Esophagus (tissue), 2 donors: ENCODE measurements at regions not wholly inside any gene's neighbourhood (a gene's known extent, or its start where the extent isn't known, plus 50 kb on each side); places are given as distances from the start of the nearest gene placed in this dataset.

Source experiments
- H3K27ac ChIP-seq, 2 donors: one replicate each; pipeline ENCODE4 v1.5.1; 2013; ENCODE audit warnings: low read depth in 2 of 2, mild to moderate bottlenecking in 2 of 2, inconsistent platforms in 1 of 2, low read length in 1 of 2, moderate library complexity in 1 of 2
- H3K27me3 ChIP-seq, 2 donors: one replicate each; pipeline ENCODE4 v1.6.1; 2013; ENCODE audit warnings: low read length in 2 of 2, control low read depth in 1 of 2, mild to moderate bottlenecking in 1 of 2; ENCODE audit not compliant: insufficient read depth in 2 of 2, control insufficient read depth in 1 of 2
- H3K36me3 ChIP-seq, 2 donors: one replicate each; pipeline ENCODE4 v1.6.1; 2013; ENCODE audit warnings: low read length in 1 of 2; ENCODE audit not compliant: control insufficient read depth in 2 of 2, insufficient read depth in 2 of 2
- H3K4me1 ChIP-seq, 2 donors: one replicate each; pipeline ENCODE4 v1.6.1; 2013; ENCODE audit warnings: low read length in 1 of 2; ENCODE audit not compliant: control insufficient read depth in 2 of 2, insufficient read depth in 2 of 2
- H3K4me3 ChIP-seq, 2 donors: one replicate each; pipeline ENCODE4 v1.5.1; 2013; ENCODE audit warnings: low read length in 2 of 2, mild to moderate bottlenecking in 2 of 2, low read depth in 1 of 2, moderate library complexity in 1 of 2
- H3K9me3 ChIP-seq, 2 donors: one replicate each; pipeline ENCODE4 v1.6.1; 2013; ENCODE audit warnings: mild to moderate bottlenecking in 2 of 2, low read depth in 1 of 2, low read length in 1 of 2, moderate library complexity in 1 of 2; ENCODE audit not compliant: control insufficient read depth in 2 of 2, insufficient read depth in 1 of 2
- WGBS, 2 donors: extraction: QIAGEN DNeasy Blood & Tissue Kit; methylation state at CpG; one replicate each; pipeline ENCODE4 v1.1.7; 2013; 5-methylcytosine and 5-hydroxymethylcytosine counted together
- donor health status: healthy with polysubstance abuse.
- donor health status: Bipolar disorder and iron deficiency.

DNA sequence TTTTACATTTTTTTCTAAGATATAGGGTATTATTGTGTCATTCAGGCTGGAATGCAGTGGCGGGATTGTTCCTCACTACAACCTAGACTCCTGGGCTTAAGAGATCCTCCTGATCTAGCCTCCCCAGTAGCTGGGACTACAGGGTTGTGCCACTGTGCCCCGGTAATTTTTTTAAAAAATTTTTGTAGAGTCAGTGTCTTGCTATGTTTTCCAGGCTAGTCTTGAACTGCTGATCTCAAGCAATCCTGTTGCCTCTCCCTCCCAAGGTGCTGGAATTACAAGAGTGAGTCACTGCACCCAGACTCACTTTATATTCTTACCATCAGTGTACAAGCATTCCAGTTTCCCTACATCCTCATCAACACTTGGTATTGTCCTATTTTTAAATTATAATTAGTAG, 156.4 kb upstream of the GYPA start:
- WGBS, 2 donors, result 88 to 92% methylated on average over 2 of the region's 2 CpGs
- Histone ChIP-seq H3K4me1 (no peaks in the 10 kb centered on the region), H3K27ac (no peak overlapping the region), H3K27me3 (no peaks in the 10 kb centered on the region), H3K9me3 (no peaks in the 10 kb centered on the region), H3K36me3 (no peaks in the 10 kb centered on the region), H3K4me3 (no peak overlapping the region)

DNA sequence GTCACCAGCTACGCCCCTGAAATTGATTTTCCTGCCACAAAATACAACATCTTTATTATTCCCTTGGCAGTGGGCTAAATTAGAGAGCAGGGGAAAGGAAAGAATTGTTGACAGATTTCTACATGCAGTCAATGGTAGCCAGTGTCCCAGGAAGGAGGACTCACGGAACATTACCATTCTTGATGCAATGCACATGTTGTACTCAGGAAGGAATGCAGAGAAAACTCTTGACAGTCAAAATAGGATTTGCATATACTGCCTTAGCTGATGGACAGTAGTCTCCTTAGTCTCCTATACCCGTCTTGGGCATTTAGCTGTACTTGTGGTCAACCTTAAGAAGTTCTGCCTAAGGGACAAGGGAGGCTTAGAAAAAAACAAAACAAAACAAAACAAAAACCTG, 158.0 kb upstream of the GYPA start:
- Histone ChIP-seq H3K27ac (no peak overlapping the region), H3K36me3 (no peaks in the 10 kb centered on the region), H3K4me1 (peaks cover 0 to 2% of the 10 kb centered on the region in 2 donors), H3K27me3 (no peaks in the 10 kb centered on the region), H3K9me3 (no peaks in the 10 kb centered on the region), H3K4me3 (no peak overlapping the region)
- WGBS, 2 donors, result 67 to 75% methylated on average over 3 of the region's 3 CpGs

DNA sequence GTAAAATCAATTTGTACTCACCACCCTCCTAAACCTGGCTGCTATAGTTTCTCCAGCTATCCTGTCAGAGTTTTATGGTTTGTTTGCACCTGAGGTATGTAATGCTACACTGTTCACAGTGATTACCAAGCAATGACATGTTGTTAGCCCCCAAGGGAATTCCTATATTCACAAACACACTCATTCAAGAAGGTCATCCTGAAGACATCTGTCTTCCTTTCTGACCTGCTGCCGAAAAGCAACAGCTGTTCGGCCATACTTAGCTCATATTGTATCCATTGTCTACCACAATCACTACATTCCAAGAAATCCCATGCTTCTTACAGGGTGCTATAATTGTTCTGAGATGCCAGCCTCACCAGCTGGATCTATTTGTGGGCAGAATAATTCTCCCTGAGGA, 160.1 kb upstream of the GYPA start:
- Histone ChIP-seq H3K9me3 (no peaks in the 10 kb centered on the region), H3K27me3 (no peaks in the 10 kb centered on the region), H3K4me3 (no peak overlapping the region), H3K4me1 (peaks cover 0 to 2% of the 10 kb centered on the region in 2 donors), H3K27ac (no peak overlapping the region), H3K36me3 (no peaks in the 10 kb centered on the region)
- 62% methylated on average over 2 of the region's 2 CpGs for WGBS, 2 donors

DNA sequence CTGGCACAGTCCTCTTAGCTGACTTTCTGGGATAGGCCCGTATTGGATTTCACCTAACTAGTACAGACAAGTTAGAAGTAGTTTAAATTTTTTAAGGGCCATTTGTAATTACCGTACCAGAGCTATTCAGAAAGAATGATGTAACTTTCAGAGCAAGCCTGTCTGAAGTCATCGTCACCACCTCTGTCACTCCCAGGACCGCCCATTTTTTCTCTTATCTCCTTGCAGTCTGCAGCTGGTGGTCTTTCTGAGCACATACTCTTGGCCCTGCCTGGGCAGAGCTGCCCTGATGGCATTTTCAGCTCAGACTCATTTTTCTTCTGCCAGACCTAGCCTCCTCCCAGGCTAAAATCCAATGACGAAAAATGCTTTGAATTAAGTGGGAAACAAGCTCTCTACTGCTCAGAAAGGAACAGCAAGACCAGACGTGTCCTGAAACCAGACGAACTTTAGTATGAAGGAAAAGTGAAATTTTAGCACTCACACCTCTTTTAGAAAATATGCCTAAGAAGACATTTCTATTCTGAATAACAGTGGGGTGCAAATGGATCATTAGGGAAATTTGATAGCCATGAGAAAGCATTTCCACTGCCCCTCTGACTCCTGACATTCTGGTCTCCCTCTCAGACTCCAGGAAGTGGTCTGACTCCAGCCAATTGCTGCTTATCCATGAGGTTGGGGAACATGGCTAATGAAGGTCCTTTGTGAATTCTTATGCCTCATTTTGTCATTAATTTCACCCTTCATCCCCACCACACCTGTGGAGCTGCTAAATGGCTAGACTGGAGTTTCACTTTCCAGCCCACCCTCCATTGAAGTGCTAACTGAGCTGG, 162.4 kb upstream of the GYPA start:
- Histone ChIP-seq H3K36me3 (no peaks in the 10 kb centered on the region), H3K4me1 (peaks cover 0 to 2% of the 10 kb centered on the region in 2 donors), H3K27ac (peak overlapping the region in 1 of 2 donors; percentile 40), H3K27me3 (no peaks in the 10 kb centered on the region), H3K4me3 (no peak overlapping the region), H3K9me3 (no peaks in the 10 kb centered on the region)
- WGBS, 2 donors, result 53 to 54% methylated on average over 7 of the region's 7 CpGs

DNA sequence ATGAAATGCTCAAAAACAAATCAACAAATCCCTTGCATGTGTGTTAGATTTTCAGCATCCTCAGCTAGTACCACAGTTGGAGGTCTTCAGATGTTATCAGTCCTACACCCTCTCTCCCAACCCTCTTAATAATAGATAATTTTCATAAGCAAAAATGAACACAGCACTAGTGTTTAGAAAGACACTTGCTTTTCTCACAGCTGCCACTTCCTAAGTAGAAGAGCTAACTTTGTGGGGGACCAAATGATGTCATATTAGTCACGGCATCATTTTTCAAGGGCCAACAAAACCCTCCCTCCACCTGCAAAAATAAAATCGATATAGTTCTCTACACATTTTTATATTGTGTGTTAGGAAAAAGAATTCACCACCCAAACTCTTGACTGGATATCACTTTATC, 163.5 kb upstream of the GYPA start:
- H3K27ac ChIP-seq, result no peak overlapping the region
- H3K27me3 ChIP-seq, result no peaks in the 10 kb centered on the region
- WGBS, 2 donors, result 84 to 88% methylated on average over 2 of the region's 2 CpGs
- peaks cover 0 to 2% of the 10 kb centered on the region in 2 donors for H3K4me1 ChIP-seq
- H3K36me3 ChIP-seq, result no peaks in the 10 kb centered on the region
- H3K4me3 ChIP-seq, result no peak overlapping the region
- H3K9me3 ChIP-seq, result no peaks in the 10 kb centered on the region

DNA sequence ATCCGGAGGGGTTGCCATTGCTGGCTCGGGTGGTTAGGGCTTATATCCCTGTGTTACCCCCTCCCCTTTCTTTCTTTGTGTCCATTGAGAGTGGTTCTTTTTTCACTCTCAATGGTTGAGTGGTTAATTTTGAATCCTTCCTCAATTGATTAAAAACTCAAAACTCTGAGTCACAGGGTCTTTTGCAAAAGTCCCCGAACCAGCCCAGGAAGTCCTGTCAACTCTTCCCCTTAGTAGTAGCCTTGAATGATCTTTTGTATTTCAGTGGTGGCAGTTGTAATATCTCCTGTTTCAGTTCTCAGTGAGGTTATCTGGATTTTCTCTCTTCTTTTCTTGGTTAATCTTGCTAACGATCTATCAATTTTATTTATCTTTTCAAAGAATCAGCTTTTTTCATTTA, 170.0 kb upstream of the GYPA start:
- Histone ChIP-seq H3K4me3 (no peak overlapping the region), H3K9me3 (peaks cover 3 to 7% of the 10 kb centered on the region in 2 donors), H3K36me3 (no peaks in the 10 kb centered on the region), H3K27ac (no peak overlapping the region), H3K27me3 (no peaks in the 10 kb centered on the region), H3K4me1 (no peaks in the 10 kb centered on the region)
- 83 to 86% methylated on average over 4 of the region's 4 CpGs for WGBS, 2 donors

DNA sequence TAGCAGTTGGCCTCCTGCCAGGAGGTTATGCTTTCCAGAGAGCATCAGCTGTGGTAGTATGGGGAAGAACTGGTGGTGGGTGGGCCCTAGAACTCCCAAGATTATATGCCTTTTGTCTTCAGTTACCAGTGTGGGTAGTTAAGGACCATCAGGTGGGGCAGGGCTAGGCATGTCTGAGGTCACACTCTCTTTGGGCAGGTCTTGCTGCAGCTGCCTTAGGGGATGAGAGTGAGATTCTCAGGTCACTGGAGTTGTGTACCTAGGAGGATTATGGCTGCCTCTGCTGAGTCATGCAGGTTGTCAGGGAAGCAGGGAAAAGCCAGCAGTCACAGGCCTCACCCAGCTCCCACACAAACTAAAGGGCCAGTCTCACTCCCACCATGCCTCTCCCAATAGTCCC, 172.9 kb upstream of the GYPA start:
- Histone ChIP-seq H3K4me3 (no peak overlapping the region), H3K9me3 (peaks cover 3 to 7% of the 10 kb centered on the region in 2 donors), H3K36me3 (no peaks in the 10 kb centered on the region), H3K4me1 (no peaks in the 10 kb centered on the region), H3K27ac (peak overlapping the region in 1 of 2 donors; percentile 58), H3K27me3 (no peaks in the 10 kb centered on the region)

DNA sequence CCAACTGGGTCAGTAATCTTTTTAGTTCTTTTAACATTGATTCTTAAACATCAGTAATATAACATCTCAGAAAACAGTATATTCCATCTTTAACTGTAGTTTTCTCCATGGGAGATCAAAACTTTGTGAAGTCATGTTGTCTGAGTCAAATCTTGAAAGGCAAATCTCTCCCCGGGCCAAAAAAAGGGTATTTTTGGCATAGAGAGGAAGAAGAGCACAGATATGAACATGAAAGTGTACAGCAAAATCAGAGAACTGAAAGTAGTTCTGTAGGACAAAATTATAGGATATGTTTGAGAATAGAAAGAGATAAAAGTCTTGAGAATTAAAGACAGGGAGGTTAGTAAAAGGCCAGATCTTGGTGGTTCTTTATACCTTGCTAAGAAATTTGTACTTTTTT, 176.4 kb upstream of the GYPA start:
- 74 to 78% methylated on average over 1 of the region's 1 CpG for WGBS, 2 donors
- H3K4me3 ChIP-seq, result no peak overlapping the region

DNA sequence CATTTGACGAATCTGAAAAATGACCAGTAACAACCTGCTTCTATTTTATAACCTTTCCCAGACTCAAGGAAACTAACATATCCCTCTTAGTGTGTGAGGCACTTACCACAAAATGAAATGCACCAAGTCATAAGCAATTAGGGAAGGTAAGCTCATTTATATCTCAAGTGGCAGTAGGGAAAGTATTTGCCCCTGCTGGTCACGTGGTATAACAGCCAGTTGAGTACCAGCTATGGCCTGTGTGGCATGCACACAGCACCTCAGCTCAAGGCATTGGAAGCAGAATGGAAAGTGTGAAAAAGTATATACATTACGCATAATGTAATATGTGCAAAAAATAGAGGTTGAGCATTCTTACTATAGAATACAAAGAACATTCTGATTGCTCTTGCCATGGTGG, 178.3 kb upstream of the GYPA start:
- H3K36me3 ChIP-seq, result no peaks in the 10 kb centered on the region
- H3K9me3 ChIP-seq, result peaks cover 0 to 6% of the 10 kb centered on the region in 2 donors
- no peak overlapping the region for H3K27ac ChIP-seq
- 57 to 62% methylated on average over 3 of the region's 3 CpGs for WGBS, 2 donors
- H3K4me1 ChIP-seq, result no peaks in the 10 kb centered on the region
- H3K27me3 ChIP-seq, result no peaks in the 10 kb centered on the region
- no peak overlapping the region for H3K4me3 ChIP-seq

More for the DNA sequence above, 176.4 kb upstream of the GYPA start:
- no peaks in the 10 kb centered on the region for H3K27me3 ChIP-seq
- no peaks in the 10 kb centered on the region for H3K36me3 ChIP-seq
- peaks cover 3 to 7% of the 10 kb centered on the region in 2 donors for H3K9me3 ChIP-seq
- H3K27ac ChIP-seq, result no peak overlapping the region
- no peaks in the 10 kb centered on the region for H3K4me1 ChIP-seq

DNA sequence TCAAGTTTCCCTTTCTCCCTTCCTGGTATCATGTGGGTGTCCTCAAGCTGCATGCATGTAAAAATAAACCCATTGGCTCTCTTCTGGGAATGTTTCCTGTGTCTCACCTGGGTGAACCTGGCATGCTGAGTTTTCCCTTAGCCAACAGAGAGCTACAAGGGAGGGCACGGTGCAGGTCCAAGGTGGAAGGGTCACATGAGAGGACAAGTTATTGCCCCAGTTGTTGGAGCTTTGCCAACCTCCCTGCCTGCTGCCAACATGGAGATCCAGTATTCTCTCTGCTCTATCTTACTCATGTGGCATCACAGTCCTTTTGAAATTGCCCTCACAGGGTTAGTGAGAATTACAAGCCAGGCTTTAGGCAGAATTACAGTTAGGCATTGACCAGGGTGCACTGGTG, 196.1 kb upstream of the GYPA start:
- WGBS, 2 donors, result 47 to 62% methylated on average over 1 of the region's 1 CpG
- Histone ChIP-seq H3K27ac (no peak overlapping the region), H3K4me1 (no peaks in the 10 kb centered on the region), H3K9me3 (no peaks in the 10 kb centered on the region), H3K4me3 (no peak overlapping the region), H3K27me3 (no peaks in the 10 kb centered on the region), H3K36me3 (no peaks in the 10 kb centered on the region)
